Subcutaneous abdominal adipose tissue (tissue), 5 donors: ENCODE measurements at regions not wholly inside any gene's neighbourhood (a gene's known extent, or its start where the extent isn't known, plus 50 kb on each side); places are given as distances from the start of the nearest gene placed in this dataset.

ENCODE experiments used
- H3K27ac ChIP-seq: one replicate; pipeline ENCODE4 v1.7.0; 2013; ENCODE audit warnings: low read depth, mild to moderate bottlenecking, inconsistent platforms, low read length, moderate library complexity
- H3K27me3 ChIP-seq, 5 donors: one replicate each; pipeline ENCODE4 v1.7.0; 2013; ENCODE audit warnings: low read length in 5 of 5, inconsistent platforms in 1 of 5; ENCODE audit not compliant: control insufficient read depth in 5 of 5, insufficient read depth in 4 of 5
- H3K36me3 ChIP-seq, 5 donors: one replicate each; pipeline ENCODE4 v1.7.0; 2013; ENCODE audit warnings: low read length in 5 of 5; ENCODE audit not compliant: control insufficient read depth in 5 of 5, insufficient read depth in 5 of 5
- H3K4me1 ChIP-seq, 5 donors: one replicate each; pipeline ENCODE4 v1.7.0; 2013; ENCODE audit warnings: low read length in 5 of 5, mild to moderate bottlenecking in 3 of 5, moderate library complexity in 1 of 5; ENCODE audit not compliant: control insufficient read depth in 5 of 5, insufficient read depth in 5 of 5
- H3K4me3 ChIP-seq, 5 donors: one replicate each; pipeline ENCODE4 v1.7.0; 2013; ENCODE audit warnings: low read length in 5 of 5, low read depth in 1 of 5
- H3K9ac ChIP-seq, 5 donors: one replicate each; pipeline ENCODE4 v1.7.0; 2013; ENCODE audit warnings: low read length in 5 of 5, mild to moderate bottlenecking in 4 of 5, moderate library complexity in 3 of 5
- H3K9me3 ChIP-seq, 5 donors: one replicate each; pipeline ENCODE4 v1.7.0; 2013; ENCODE audit warnings: low read length in 5 of 5; ENCODE audit not compliant: control insufficient read depth in 5 of 5
- donor health status: healthy.
- donor health status: healthy.
- donor health status: healthy.
- donor health status: healthy.
- donor health status: healthy.

DNA sequence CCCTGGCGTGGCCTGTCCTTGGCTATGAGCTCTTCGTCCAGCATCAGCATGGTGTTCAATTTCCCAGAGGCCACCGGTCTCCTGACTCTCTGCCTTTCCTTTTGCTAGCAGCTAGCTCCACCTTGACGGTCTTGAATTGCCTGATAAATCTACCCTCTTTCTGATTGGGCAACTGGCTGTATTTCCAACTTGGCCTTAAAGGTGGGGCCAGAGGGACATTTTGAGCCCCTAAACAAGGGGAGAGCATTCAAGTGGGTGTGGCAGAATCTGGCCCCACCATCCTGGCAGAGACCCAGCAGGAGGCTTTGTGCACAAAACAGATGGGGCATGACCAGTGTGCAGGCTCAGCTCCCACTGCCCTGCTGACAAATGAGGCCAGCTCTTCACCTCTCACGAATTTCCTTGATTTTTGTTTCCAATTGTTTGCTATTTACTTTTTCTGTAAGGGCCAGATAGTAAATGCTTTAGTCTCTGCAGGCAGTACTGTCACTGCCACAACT is 148.9 kb upstream of the VSTM2B start:
- Histone ChIP-seq H3K27me3 (peaks cover 0 to 19% (median 8%) of the 10 kb centered on the region in 5 donors), H3K9ac (no peak overlapping the region), H3K4me3 (no peak overlapping the region), H3K4me1 (no peaks in the 10 kb centered on the region), H3K27ac (no peak overlapping the region), H3K36me3 (no peaks in the 10 kb centered on the region), H3K9me3 (no peaks in the 10 kb centered on the region)

DNA sequence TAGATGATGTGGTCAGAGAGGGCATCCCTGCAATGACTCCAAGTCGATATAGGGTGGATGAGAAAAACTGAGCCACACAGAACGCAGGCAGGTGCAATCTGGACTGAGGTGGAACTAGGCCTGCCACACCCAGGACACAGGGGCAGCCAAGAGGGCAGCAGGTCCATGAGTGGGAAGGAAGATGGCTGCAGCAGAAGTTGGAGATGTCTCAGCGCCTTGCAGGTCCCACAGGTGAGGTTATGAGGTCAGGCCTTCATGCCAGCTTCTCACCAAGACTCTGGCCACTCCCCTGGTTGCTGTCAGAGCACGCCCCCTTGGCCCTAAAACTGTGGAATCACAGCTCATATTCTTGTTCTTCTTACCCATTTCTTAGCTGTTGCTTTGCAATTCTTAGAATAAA is 147.7 kb upstream of the VSTM2B start:
- Histone ChIP-seq H3K27ac (no peak overlapping the region), H3K27me3 (peaks cover 0 to 14% (median 8%) of the 10 kb centered on the region in 5 donors)

DNA sequence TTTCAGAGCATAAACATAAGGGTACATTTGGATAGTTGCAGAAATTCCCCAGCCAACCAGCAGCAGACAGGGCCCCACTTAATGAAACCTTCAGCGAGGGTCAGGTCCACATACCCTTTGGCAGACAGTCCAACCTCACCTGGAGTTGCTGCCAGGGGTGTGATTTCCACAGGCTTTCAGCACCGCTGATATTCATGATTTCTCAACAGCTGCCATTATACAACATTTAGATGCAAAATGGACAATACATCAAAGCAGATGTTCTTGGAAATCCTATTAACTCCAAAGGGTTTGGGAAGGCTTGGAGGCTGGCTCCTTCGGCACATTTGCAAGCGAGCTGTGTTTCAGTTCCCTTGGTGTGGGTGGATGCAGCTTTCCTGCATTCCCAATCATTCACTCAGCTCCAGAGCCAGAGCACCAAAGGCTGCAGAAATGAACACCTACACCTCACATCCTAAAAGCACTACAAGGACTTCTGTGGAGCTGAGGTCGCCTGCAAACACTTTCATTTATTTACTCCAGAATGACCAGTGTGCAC is 147.2 kb upstream of the VSTM2B start:
- no peak overlapping the region for H3K27ac ChIP-seq
- peaks cover 0 to 14% (median 8%) of the 10 kb centered on the region in 5 donors for H3K27me3 ChIP-seq
- H3K9ac ChIP-seq, result no peak overlapping the region
- H3K4me1 ChIP-seq, result no peaks in the 10 kb centered on the region
- H3K9me3 ChIP-seq, result no peaks in the 10 kb centered on the region
- no peaks in the 10 kb centered on the region for H3K36me3 ChIP-seq
- no peak overlapping the region for H3K4me3 ChIP-seq

More for the DNA sequence above, 147.7 kb upstream of the VSTM2B start:
- H3K4me1 ChIP-seq, result no peaks in the 10 kb centered on the region
- H3K4me3 ChIP-seq, result no peak overlapping the region
- H3K36me3 ChIP-seq, result no peaks in the 10 kb centered on the region
- H3K9me3 ChIP-seq, result no peaks in the 10 kb centered on the region
- H3K9ac ChIP-seq, result no peak overlapping the region

DNA sequence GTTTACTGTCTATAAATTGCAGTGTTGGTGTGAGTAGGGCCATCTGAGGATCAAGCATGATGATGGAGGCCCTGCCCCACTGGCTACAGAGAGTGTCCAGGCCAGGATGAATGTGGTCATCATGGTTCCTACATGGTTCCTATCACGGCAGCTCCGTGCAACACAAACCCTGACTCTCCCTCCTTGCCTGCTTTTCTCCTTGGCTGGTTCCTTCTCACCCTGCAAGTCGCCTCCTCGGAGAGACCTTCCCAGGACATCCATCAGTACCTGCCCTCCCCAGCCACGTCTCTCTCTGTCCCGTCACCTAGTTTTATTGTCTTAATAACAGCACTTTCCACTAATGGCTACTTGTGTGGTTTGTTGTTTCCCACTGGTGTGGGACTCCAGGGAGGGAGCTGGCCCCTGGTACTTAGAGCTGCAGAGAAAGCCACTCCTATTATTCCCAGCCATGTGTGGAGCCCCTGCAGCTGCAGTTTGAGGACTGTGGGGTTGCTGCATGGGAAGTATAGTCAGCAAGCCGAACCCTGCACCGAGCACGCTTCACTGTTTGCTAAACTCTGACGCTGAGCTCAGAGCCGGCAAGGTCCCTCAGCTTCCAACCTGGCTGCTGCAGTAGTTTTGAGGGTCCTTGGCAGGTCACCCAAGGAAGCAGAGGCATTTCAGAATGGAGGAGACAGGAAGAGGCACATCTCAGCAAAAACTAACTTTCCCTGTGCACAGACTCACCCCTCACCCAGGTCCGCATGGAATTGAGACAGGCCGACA is 146.4 kb upstream of the VSTM2B start:
- Histone ChIP-seq H3K27me3 (peaks cover 0 to 14% (median 8%) of the 10 kb centered on the region in 5 donors), H3K9me3 (no peaks in the 10 kb centered on the region), H3K4me3 (no peak overlapping the region), H3K4me1 (no peaks in the 10 kb centered on the region), H3K27ac (no peak overlapping the region), H3K36me3 (no peaks in the 10 kb centered on the region), H3K9ac (no peak overlapping the region)

DNA sequence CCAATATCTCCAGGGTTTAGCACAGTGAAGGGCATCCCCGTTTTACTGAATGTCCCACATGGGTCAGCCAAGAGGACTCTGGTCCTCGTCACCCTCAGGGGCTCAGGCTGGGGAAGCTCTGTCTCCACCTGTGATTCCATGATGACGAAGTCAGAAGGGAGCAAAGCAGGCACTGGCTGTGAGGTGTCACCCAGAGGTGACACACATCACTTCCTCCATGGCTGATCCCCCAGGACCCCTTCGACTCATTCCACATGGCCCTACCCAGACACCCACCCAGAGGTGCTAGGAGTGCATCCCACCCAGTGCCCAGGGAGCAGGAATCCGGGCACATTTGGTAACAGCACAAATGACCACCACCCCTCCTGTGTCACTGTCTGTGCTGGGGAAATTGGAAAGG is 145.2 kb upstream of the VSTM2B start:
- H3K9ac ChIP-seq, result no peak overlapping the region
- peaks cover 0 to 14% (median 8%) of the 10 kb centered on the region in 5 donors for H3K27me3 ChIP-seq
- H3K9me3 ChIP-seq, result no peaks in the 10 kb centered on the region
- H3K36me3 ChIP-seq, result no peaks in the 10 kb centered on the region
- no peaks in the 10 kb centered on the region for H3K4me1 ChIP-seq
- no peak overlapping the region for H3K4me3 ChIP-seq
- no peak overlapping the region for H3K27ac ChIP-seq

DNA sequence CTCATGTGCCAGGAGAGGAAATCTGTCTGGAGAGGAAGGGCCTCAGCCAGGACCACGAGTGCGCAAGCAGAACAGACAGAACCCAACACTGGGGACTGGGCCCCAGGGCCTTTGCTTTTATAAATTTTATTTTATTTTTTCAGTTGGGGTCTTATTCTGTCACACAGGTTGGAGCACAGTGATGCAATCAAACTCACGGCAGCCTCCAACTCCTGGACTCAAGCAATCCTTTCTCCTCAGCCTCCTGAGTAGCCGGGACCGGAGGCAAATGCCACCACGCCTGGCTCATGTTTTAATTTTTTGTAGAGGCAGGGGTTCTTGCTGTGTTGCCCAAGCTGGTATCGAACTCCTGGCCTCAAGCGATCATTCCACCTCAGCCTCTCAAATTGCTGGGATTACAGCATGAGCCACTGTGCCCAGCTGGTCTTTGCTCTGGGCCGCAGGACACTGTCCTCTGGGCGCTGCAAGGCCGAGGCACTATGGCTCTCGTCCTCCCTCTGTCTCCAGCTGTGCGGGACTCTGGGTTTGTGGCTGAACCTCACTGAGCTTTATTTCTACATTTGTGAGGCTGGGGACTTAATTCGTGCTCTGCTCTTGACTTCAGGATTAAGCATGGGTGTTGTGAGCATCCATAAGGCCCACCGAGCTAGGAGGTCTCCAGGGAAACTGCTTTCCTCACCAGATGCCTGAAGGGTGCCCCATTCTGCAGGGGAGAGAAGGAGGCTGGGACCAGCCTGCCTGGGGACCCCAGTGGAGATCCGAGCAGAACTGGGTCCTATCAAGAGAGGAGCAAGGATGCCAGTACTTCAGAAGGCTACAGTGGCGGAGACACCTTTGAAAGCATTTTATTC is 144.2 kb upstream of the VSTM2B start:
- Histone ChIP-seq H3K9me3 (no peaks in the 10 kb centered on the region), H3K27me3 (peaks cover 0 to 14% (median 8%) of the 10 kb centered on the region in 5 donors), H3K4me3 (no peak overlapping the region), H3K36me3 (no peaks in the 10 kb centered on the region), H3K9ac (no peak overlapping the region), H3K4me1 (no peaks in the 10 kb centered on the region), H3K27ac (no peak overlapping the region)

DNA sequence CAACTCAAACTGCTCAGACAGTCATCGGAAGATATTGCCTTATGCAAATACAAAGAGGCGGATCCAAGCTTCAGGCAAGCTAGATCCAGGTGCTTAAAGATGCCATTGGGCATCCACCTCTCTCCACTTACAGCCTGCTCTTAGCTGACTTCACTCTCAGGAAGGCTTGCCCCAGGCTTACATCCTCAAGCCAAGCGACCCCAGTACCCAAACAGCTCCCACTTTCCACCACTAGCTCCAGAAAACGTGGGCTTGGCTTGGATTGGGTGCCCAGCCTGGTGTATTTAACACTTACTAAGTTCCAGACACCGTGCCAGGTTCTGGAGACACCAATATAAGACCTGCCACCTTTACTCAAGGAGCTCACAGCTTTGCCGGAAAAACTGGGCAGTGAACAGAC is 142.1 kb upstream of the VSTM2B start:
- H3K9ac ChIP-seq, result no peak overlapping the region
- H3K9me3 ChIP-seq, result peaks cover 0 to 3% (median 0%) of the 10 kb centered on the region in 5 donors
- H3K27ac ChIP-seq, result no peak overlapping the region
- H3K36me3 ChIP-seq, result no peaks in the 10 kb centered on the region
- H3K4me3 ChIP-seq, result no peak overlapping the region
- peaks cover 0 to 14% (median 8%) of the 10 kb centered on the region in 5 donors for H3K27me3 ChIP-seq
- H3K4me1 ChIP-seq, result no peaks in the 10 kb centered on the region

DNA sequence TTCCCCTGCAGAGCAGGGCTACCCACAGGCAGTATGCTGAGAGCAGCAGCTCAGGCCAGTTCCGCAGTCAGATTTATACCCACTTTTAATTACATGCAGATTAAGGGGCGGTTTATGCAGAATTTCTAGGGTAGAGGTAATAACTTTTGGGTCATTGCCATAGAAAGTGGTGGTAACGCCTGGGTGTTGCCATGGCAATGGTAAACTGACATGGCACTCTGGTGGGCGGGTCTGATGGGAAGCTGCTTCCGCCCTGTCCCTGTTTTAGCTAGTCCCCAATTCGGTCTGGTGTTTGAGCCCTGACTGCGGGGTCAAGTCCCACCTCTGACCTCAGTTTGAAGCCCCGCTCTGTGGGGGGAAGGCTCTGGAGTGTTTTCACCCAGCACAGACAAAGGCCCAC is 141.1 kb upstream of the VSTM2B start:
- peaks cover 0 to 6% (median 3%) of the 10 kb centered on the region in 5 donors for H3K27me3 ChIP-seq
- no peak overlapping the region for H3K27ac ChIP-seq
- peaks cover 0 to 10% (median 2%) of the 10 kb centered on the region in 5 donors for H3K9me3 ChIP-seq
- H3K9ac ChIP-seq, result no peak overlapping the region
- H3K4me3 ChIP-seq, result no peak overlapping the region
- no peaks in the 10 kb centered on the region for H3K36me3 ChIP-seq
- H3K4me1 ChIP-seq, result no peaks in the 10 kb centered on the region

DNA sequence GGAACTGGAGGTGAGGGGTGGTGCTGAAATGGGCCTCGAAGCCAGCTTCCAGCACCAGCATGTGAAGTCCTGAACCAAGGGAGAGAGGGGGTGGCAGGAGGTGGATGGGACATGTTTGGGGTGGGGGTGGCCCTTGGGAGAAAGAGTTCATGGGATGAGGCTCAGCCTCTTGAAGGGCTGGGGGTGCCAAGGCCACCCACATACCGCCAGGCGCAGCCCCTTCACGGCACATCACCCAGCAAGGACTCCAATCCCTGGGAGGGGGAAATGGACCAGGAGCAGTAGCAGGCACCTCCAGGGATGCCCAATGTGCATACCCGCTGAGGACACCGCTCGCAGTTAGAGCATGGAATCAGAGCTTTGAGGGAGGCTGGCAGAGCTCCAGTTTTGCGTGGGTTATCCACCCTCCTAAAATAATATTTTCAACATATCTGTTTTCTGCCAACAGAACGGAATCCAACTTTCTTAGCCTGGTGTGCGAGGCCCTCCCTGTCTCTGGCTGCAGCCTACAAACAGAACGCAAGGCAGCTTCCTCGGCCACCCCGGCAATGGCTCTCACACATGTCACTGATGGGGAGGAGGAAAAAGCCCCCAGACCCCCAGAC is 140.5 kb upstream of the VSTM2B start:
- no peaks in the 10 kb centered on the region for H3K36me3 ChIP-seq
- no peak overlapping the region for H3K27ac ChIP-seq
- H3K27me3 ChIP-seq, result peaks cover 0 to 2% (median 0%) of the 10 kb centered on the region in 5 donors
- no peaks in the 10 kb centered on the region for H3K4me1 ChIP-seq
- no peak overlapping the region for H3K9ac ChIP-seq
- H3K4me3 ChIP-seq, result no peak overlapping the region
- peaks cover 0 to 14% (median 2%) of the 10 kb centered on the region in 5 donors for H3K9me3 ChIP-seq
